ENCODE measurements at regions not wholly inside any gene's neighbourhood (a gene's known extent, or its start where the extent isn't known, plus 50 kb on each side); places are given as distances from the start of the nearest gene placed in this dataset.
A peak's percentile ranks its signal among the peaks of the same experiment; 100 is the strongest.

GRCh38 chr3:80259736-80260135 lies 491.9 kb upstream of the ROBO1 start:
- Histone ChIP-seq H3K4me3 (no peak overlapping the region), H3K4me1 (replicated peaks in 1 of 2) (no peaks in the 10 kb centered on the region), H3K9me3 (replicated peaks in 1 of 3) (no peaks in the 10 kb centered on the region), H3K27me3 (no peaks in the 10 kb centered on the region), H3K36me3 (replicated peaks in 1 of 2) (no peaks in the 10 kb centered on the region), H3K27ac (no peak overlapping the region)
- DNase-seq, result no peak
- TF ChIP-seq, protein P1, sequence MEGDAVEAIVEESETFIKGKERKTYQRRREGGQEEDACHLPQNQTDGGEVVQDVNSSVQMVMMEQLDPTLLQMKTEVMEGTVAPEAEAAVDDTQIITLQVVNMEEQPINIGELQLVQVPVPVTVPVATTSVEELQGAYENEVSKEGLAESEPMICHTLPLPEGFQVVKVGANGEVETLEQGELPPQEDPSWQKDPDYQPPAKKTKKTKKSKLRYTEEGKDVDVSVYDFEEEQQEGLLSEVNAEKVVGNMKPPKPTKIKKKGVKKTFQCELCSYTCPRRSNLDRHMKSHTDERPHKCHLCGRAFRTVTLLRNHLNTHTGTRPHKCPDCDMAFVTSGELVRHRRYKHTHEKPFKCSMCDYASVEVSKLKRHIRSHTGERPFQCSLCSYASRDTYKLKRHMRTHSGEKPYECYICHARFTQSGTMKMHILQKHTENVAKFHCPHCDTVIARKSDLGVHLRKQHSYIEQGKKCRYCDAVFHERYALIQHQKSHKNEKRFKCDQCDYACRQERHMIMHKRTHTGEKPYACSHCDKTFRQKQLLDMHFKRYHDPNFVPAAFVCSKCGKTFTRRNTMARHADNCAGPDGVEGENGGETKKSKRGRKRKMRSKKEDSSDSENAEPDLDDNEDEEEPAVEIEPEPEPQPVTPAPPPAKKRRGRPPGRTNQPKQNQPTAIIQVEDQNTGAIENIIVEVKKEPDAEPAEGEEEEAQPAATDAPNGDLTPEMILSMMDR (IDR thresholded peaks at IDR 0.05), result no peak
- TF ChIP-seq POLR2A (IDR thresholded peaks at IDR 0.05), result no peak
- WGBS, 4 donors, result 76 to 85% (median 81%) methylated on average over 4 of the region's 4 CpGs
- intact Hi-C loops (cut with DNase I), result no loop called here

- Histone ChIP-seq H3K4me1 (replicated peaks in 1 of 2) (no peaks in the 10 kb centered on the region), H3K9me3 (replicated peaks in 1 of 3) (no peaks in the 10 kb centered on the region), H3K4me3 (no peak overlapping the region), H3K27ac (no peak overlapping the region), H3K27me3 (no peaks in the 10 kb centered on the region), H3K36me3 (replicated peaks in 1 of 2) (no peaks in the 10 kb centered on the region)
- intact Hi-C loops (cut with DNase I), result no loop called here
- DNase-seq, result no peak
- no peak for TF ChIP-seq POLR2A (IDR thresholded peaks at IDR 0.05)
- TF ChIP-seq, protein P1 (IDR thresholded peaks at IDR 0.05), result no peak
- WGBS, 4 donors, result 100% methylated on average over 2 of the region's 2 CpGs
These were observed 484.3 kb upstream of the ROBO1 start for GRCh38 chr3:80252113-80252512.

- no peaks in the 10 kb centered on the region for H3K9me3 ChIP-seq (replicated peaks in 1 of 3)
- DNase-seq, result no peak
- no peaks in the 10 kb centered on the region for H3K4me1 ChIP-seq (replicated peaks in 1 of 2)
- H3K27ac ChIP-seq, result no peak overlapping the region
- WGBS, 4 donors, result 88 to 94% (median 91%) methylated on average over 3 of the region's 3 CpGs
- intact Hi-C loops (cut with DNase I), result no loop called here
- no peaks in the 10 kb centered on the region for H3K36me3 ChIP-seq (replicated peaks in 1 of 2)
- TF ChIP-seq, protein P1 (IDR thresholded peaks at IDR 0.05), result no peak
- TF ChIP-seq POLR2A (IDR thresholded peaks at IDR 0.05), result no peak
- no peak overlapping the region for H3K4me3 ChIP-seq
- H3K27me3 ChIP-seq, result no peaks in the 10 kb centered on the region
These were observed 480.0 kb upstream of the ROBO1 start for GRCh38 chr3:80247766-80248165.

DNA sequence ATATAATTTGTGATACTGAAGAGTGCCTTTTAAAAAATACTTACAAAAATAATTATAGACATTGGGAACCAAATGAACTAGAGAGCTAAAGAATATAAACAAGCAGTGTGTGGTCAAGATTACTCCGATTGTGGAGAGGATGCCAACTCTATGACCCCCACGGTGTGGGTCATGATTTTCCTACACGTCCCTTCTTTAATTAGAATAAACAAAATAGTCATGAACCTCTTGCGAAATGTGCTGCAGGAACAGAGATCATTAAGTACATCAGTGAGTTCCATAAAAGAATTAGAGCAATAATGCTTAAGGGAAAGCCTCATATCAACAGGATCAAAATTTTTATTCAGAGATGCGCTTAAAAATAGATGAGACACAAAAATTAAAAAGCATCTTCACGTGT lies 476.6 kb upstream of the ROBO1 start:
- intact Hi-C loops (cut with DNase I), result no loop called here
- Histone ChIP-seq H3K27ac (no peak overlapping the region), H3K4me1 (replicated peaks in 1 of 2) (no peaks in the 10 kb centered on the region), H3K4me3 (no peak overlapping the region), H3K27me3 (no peaks in the 10 kb centered on the region), H3K36me3 (replicated peaks in 1 of 2) (no peaks in the 10 kb centered on the region), H3K9me3 (replicated peaks in 1 of 3) (no peaks in the 10 kb centered on the region)
- TF ChIP-seq POLR2A (IDR thresholded peaks at IDR 0.05), result no peak
- TF ChIP-seq, protein P1 (IDR thresholded peaks at IDR 0.05), result no peak
- DNase-seq, result peak in 4 of 7 donors; percentile 6 to 58 (median 18)
- WGBS, 4 donors, result 42 to 51% (median 46%) methylated on average over 6 of the region's 6 CpGs
